SK-N-DZ (cell line): ENCODE measurements at regions not wholly inside any gene's neighbourhood (a gene's known extent, or its start where the extent isn't known, plus 50 kb on each side); places are given as distances from the start of the nearest gene placed in this dataset.

Experiments used
- DNase-seq: peaks from one replicate; pipeline ENCODE4 v3.0.0-alpha.2; 2015; ENCODE audit warnings: low spot score

- DNase-seq = peak; percentile 2
These were observed 56.4 kb upstream of the SPOCK3 start for GRCh38 chr4:167290678-167291077.

- no peak for DNase-seq
These were observed 74.6 kb upstream of the SPOCK3 start for GRCh38 chr4:167308876-167309275.

- DNase-seq = no peak
These were observed 87.0 kb upstream of the SPOCK3 start for GRCh38 chr4:167321299-167321698.

- no peak for DNase-seq
These were observed 105.5 kb upstream of the SPOCK3 start for GRCh38 chr4:167339781-167340180.

- no peak for DNase-seq
These were observed 125.4 kb upstream of the SPOCK3 start for GRCh38 chr4:167359711-167360110.

- DNase-seq = no peak
These were observed 145.0 kb upstream of the SPOCK3 start for GRCh38 chr4:167379076-167379835.

- DNase-seq = no peak
These were observed 146.7 kb upstream of the SPOCK3 start for GRCh38 chr4:167380964-167381363.

GRCh38 chr4:167383291-167383690 is 149.0 kb upstream of the SPOCK3 start:
- DNase-seq = no peak

- no peak for DNase-seq
These were observed 163.3 kb upstream of the SPOCK3 start for GRCh38 chr4:167397586-167397985.

- DNase-seq = no peak
These were observed 164.9 kb upstream of the SPOCK3 start for GRCh38 chr4:167399201-167399600.

GRCh38 chr4:167406181-167406580 is 171.9 kb upstream of the SPOCK3 start:
- no peak for DNase-seq

GRCh38 chr4:167415461-167415860 is 181.2 kb upstream of the SPOCK3 start:
- DNase-seq = no peak

- DNase-seq = peak; percentile 16
These were observed 185.3 kb upstream of the SPOCK3 start for GRCh38 chr4:167419468-167420140.

- DNase-seq = no peak
These were observed 186.9 kb upstream of the SPOCK3 start for GRCh38 chr4:167421201-167421600.

GRCh38 chr4:167424341-167425256 is 190.3 kb upstream of the SPOCK3 start:
- no peak for DNase-seq

- DNase-seq = no peak
These were observed 193.9 kb upstream of the SPOCK3 start for GRCh38 chr4:167428156-167428555.

- DNase-seq = no peak
These were observed 197.1 kb upstream of the SPOCK3 start for GRCh38 chr4:167431371-167431770.

- DNase-seq = no peak
These were observed 201.5 kb upstream of the SPOCK3 start for GRCh38 chr4:167435786-167436185.

GRCh38 chr4:167443841-167444240 is 209.5 kb upstream of the SPOCK3 start:
- DNase-seq = no peak

- no peak for DNase-seq
These were observed 218.7 kb upstream of the SPOCK3 start for GRCh38 chr4:167452922-167453430.

- no peak for DNase-seq
These were observed 222.3 kb upstream of the SPOCK3 start for GRCh38 chr4:167456619-167457018.

GRCh38 chr4:167469436-167469835 is 235.1 kb upstream of the SPOCK3 start:
- no peak for DNase-seq
